Lung (tissue), 11 donors: ENCODE measurements at regions not wholly inside any gene's neighbourhood (a gene's known extent, or its start where the extent isn't known, plus 50 kb on each side); places are given as distances from the start of the nearest gene placed in this dataset.

ENCODE experiments used
- ATAC-seq: fragments of 200-7000 bp; cut with Tn5 transposase; one replicate; pipeline ENCODE4 v1.9.1; 2020; ENCODE audit warnings: moderate number of reproducible peaks; ENCODE audit not compliant: insufficient read depth, low FRiP score
- DNase-seq, 3 donors: peaks; one replicate each; pipeline ENCODE4 v3.0.0-alpha.2; 2013 to 2017
- H3K27ac ChIP-seq, 2 donors: one replicate each; pipeline ENCODE4 v1.5.1; 2013; ENCODE audit warnings: mild to moderate bottlenecking in 2 of 2, moderate library complexity in 2 of 2, control low read depth in 1 of 2, inconsistent platforms in 1 of 2, low read depth in 1 of 2, low read length in 1 of 2
- H3K27me3 ChIP-seq, 3 donors: one replicate each; pipeline ENCODE4 v1.5.1; 2013; ENCODE audit warnings: low read length in 2 of 3; ENCODE audit not compliant: control insufficient read depth in 3 of 3, insufficient read depth in 3 of 3
- H3K36me3 ChIP-seq, 4 donors: one replicate each; pipeline ENCODE4 v1.5.1; 2013; ENCODE audit warnings: low read length in 4 of 4, mild to moderate bottlenecking in 1 of 4, moderate library complexity in 1 of 4; ENCODE audit not compliant: control insufficient read depth in 4 of 4, insufficient read depth in 4 of 4
- H3K4me1 ChIP-seq, 5 donors: one replicate each; pipeline ENCODE4 v1.5.1; 2013; ENCODE audit warnings: low read length in 5 of 5, mild to moderate bottlenecking in 2 of 5, moderate library complexity in 1 of 5; ENCODE audit not compliant: control insufficient read depth in 5 of 5, insufficient read depth in 5 of 5
- H3K4me3 ChIP-seq: one replicate; pipeline ENCODE4 v1.5.1; 2013; ENCODE audit warnings: mild to moderate bottlenecking, control low read depth, moderate library complexity
- H3K9ac ChIP-seq, 2 donors: one replicate each; pipeline ENCODE4 v1.5.1; 2013; ENCODE audit warnings: low read length in 2 of 2, control low read depth in 1 of 2; ENCODE audit not compliant: insufficient read depth in 1 of 2
- H3K9me3 ChIP-seq, 4 donors: one replicate each; pipeline ENCODE4 v1.5.1; 2013; ENCODE audit warnings: low read length in 3 of 4, mild to moderate bottlenecking in 1 of 4, moderate library complexity in 1 of 4; ENCODE audit not compliant: control insufficient read depth in 4 of 4, insufficient read depth in 3 of 4
- WGBS, 2 donors: extraction: QIAGEN DNeasy Blood & Tissue Kit; methylation state at CpG; one replicate each; pipeline ENCODE4 v1.1.7; 2013; 5-methylcytosine and 5-hydroxymethylcytosine counted together
- TF ChIP-seq, protein P1 (sequence below): IDR thresholded peaks from 2 replicates; pipeline ENCODE4 v1.5.1; 2012; ENCODE audit warnings: mild to moderate bottlenecking; ENCODE audit errors: control extremely low read depth, extremely low read depth
- donor health status: control.
- donor health status: control.
- donor health status: Bipolar disorder and iron deficiency.
- donor health status: healthy.
- donor health status: DM: yes; HTN: yes; CAD: no.

DNA sequence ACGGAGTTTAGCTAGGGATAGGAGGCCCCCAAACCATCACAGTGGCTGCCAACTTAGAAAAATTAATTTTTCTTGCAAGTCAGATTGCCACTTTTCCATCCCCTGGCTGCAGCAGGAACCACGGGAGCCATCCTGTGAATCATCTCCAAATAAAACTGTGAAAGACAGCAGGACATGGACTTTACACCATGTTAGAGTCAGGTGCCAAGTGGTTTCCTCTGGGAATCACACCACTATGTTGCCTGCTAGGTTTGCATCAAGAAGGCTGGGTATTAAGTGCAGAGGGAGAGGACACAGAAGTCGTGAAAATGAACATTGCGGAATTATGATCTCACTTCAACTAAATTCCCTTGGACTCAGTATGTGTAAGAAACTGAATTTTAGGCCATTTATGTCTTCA, 471.3 kb upstream of the GOT2 start:
- DNase-seq, result no peak
- no peak for ATAC-seq
- H3K4me1 ChIP-seq, result peaks cover 0 to under 1% (median 0%) of the 10 kb centered on the region in 5 donors
- WGBS, 2 donors, result 90 to 92% methylated on average over 4 of the region's 4 CpGs
- H3K9me3 ChIP-seq, result no peaks in the 10 kb centered on the region
- no peak overlapping the region for H3K4me3 ChIP-seq
- H3K27me3 ChIP-seq, result no peaks in the 10 kb centered on the region
- TF ChIP-seq, protein P1, sequence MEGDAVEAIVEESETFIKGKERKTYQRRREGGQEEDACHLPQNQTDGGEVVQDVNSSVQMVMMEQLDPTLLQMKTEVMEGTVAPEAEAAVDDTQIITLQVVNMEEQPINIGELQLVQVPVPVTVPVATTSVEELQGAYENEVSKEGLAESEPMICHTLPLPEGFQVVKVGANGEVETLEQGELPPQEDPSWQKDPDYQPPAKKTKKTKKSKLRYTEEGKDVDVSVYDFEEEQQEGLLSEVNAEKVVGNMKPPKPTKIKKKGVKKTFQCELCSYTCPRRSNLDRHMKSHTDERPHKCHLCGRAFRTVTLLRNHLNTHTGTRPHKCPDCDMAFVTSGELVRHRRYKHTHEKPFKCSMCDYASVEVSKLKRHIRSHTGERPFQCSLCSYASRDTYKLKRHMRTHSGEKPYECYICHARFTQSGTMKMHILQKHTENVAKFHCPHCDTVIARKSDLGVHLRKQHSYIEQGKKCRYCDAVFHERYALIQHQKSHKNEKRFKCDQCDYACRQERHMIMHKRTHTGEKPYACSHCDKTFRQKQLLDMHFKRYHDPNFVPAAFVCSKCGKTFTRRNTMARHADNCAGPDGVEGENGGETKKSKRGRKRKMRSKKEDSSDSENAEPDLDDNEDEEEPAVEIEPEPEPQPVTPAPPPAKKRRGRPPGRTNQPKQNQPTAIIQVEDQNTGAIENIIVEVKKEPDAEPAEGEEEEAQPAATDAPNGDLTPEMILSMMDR, result no peak
- no peak overlapping the region for H3K27ac ChIP-seq
- no peak overlapping the region for H3K9ac ChIP-seq
- H3K36me3 ChIP-seq, result no peaks in the 10 kb centered on the region

DNA sequence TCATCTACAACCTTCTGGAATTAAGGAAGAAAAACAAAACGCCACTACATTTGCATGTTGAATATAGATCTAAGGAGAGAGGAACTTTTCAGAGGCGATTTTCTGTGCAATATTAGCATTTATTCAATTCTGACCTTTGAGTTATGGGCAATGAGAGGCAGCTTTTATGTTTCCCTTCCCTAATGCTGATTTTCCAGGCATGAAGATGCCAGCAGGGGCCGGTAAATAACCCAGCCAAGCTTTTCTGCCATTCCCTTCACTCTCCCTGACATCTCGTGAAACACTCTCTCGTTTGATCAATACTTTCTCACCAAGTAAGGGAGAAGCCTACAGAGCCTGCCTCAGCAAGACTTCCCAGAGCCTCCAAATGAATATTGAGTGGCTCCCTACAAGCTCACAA, 470.5 kb upstream of the GOT2 start:
- no peak overlapping the region for H3K9ac ChIP-seq
- no peak overlapping the region for H3K4me3 ChIP-seq
- TF ChIP-seq, protein P1, result no peak
- no peak overlapping the region for H3K27ac ChIP-seq
- no peaks in the 10 kb centered on the region for H3K9me3 ChIP-seq
- 76 to 78% methylated on average over 5 of the region's 5 CpGs for WGBS, 2 donors
- no peaks in the 10 kb centered on the region for H3K4me1 ChIP-seq
- DNase-seq (no peak), ATAC-seq (no peak)
- H3K36me3 ChIP-seq, result no peaks in the 10 kb centered on the region
- H3K27me3 ChIP-seq, result no peaks in the 10 kb centered on the region

DNA sequence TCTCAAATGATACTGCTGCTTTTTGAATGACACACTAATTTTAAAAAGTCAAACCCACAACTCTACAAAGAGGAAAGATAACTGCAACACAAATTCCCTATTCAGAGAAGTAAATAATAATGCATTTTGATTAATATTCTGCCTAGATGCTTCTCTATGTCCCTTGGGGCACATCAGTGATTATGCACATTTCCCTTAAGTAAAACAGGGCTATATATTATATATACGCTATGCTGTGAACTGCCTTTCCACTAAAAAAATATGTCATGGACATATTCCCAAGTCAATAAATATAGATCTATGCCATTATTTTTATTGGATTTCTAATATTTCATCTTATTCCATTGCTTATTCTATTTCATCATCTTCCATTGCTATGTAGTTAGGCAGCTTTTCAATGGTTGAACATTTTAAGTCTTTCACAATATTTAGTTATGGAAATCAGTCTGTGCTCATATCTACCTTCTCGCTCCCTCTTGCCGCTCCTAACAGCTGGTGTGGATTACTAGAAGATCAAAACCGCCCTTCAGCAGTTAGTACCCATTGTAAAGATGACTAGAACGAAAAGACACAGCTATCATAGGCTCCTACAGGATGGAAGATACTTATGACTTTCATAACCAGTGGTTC, 468.2 kb upstream of the GOT2 start:
- Histone ChIP-seq H3K4me1 (no peaks in the 10 kb centered on the region), H3K27ac (no peak overlapping the region), H3K36me3 (no peaks in the 10 kb centered on the region), H3K4me3 (no peak overlapping the region), H3K9ac (no peak overlapping the region), H3K27me3 (no peaks in the 10 kb centered on the region), H3K9me3 (no peaks in the 10 kb centered on the region)
- DNase-seq (no peak), ATAC-seq (no peak)
- TF ChIP-seq, protein P1, result no peak
- 89 to 92% methylated on average over 5 of the region's 5 CpGs for WGBS, 2 donors

DNA sequence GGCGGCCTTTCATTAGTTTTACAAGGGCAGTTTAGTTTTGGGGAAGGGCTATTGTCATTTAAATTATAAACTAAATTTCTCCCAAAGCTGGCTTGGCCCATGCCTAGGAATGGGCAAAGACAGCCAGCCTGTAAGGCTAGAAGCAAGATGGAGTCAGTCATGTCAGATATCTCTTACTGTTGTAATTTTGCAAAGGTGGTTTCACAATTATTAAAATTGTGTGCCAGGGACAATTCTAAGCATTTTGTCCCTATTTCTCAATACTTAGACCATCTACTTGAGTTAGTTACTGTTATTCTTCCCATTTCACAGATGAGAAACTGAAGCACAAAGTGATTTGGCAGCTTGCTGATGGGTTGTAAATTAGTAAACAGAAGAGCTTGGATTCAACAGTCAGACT, 467.7 kb upstream of the GOT2 start:
- Histone ChIP-seq H3K27ac (no peak overlapping the region), H3K9me3 (no peaks in the 10 kb centered on the region), H3K4me3 (no peak overlapping the region), H3K4me1 (no peaks in the 10 kb centered on the region), H3K9ac (no peak overlapping the region), H3K27me3 (no peaks in the 10 kb centered on the region), H3K36me3 (no peaks in the 10 kb centered on the region)
- no peak for ATAC-seq
- TF ChIP-seq, protein P1, result no peak
- DNase-seq, result no peak
- WGBS, 2 donors, result 90 to 94% methylated on average over 1 of the region's 1 CpG
